ENCODE measurements at regions not wholly inside any gene's neighbourhood (a gene's known extent, or its start where the extent isn't known, plus 50 kb on each side); places are given as distances from the start of the nearest gene placed in this dataset.

DNA sequence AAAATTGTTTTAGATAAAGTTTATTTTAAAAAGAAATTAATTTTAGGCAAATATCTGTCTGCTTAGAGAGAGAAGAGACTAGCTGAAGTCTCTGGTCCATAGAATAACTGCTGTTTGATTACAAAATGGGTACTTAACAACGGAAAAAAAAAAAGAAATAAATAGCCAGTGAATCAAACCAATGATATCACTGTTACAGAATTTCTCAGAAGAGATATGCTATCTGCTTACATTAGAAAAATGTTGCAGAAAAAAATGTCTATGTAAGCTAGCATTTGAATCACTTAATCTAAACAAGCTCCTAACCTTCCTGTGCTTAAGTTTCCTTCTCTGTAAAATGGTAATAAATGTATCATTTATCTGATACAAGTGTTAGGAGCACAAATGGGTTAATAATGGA lies 189.9 kb downstream of the IL15 start:
- no peaks in the 10 kb centered on the region for H3K4me1 ChIP-seq
- no peaks in the 10 kb centered on the region for H3K27me3 ChIP-seq
- H3K36me3 ChIP-seq, result no peaks in the 10 kb centered on the region
- intact Hi-C loops (cut with DNase I; ENCODE audit: low total_unique reads), result no loop called here
- H3K27ac ChIP-seq, result no peak overlapping the region
- no peak for DNase-seq
- H3K9me3 ChIP-seq, result no peaks in the 10 kb centered on the region
- H3K4me3 ChIP-seq, result no peak overlapping the region
- TF ChIP-seq, protein P1, sequence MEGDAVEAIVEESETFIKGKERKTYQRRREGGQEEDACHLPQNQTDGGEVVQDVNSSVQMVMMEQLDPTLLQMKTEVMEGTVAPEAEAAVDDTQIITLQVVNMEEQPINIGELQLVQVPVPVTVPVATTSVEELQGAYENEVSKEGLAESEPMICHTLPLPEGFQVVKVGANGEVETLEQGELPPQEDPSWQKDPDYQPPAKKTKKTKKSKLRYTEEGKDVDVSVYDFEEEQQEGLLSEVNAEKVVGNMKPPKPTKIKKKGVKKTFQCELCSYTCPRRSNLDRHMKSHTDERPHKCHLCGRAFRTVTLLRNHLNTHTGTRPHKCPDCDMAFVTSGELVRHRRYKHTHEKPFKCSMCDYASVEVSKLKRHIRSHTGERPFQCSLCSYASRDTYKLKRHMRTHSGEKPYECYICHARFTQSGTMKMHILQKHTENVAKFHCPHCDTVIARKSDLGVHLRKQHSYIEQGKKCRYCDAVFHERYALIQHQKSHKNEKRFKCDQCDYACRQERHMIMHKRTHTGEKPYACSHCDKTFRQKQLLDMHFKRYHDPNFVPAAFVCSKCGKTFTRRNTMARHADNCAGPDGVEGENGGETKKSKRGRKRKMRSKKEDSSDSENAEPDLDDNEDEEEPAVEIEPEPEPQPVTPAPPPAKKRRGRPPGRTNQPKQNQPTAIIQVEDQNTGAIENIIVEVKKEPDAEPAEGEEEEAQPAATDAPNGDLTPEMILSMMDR (IDR thresholded peaks at IDR 0.05), result no peak

DNA sequence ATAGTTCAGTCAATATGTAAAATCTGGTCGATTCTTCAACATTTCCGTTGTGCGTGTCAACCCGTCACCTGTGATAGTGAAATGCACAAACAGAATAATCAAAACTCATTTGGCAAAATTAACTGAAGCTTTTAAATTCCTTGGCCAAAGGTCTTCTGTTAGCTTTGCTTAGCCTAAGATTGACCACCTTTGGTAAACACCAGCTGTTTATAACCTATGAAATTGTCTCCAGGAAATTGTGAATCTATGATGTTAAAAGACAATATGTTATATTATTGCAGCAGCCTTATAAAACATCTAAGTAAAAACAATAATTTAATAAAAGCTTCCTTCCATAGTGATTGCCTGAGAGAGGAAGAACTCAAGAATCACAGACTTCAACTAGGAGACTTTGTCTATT lies 196.8 kb downstream of the IL15 start:
- no peaks in the 10 kb centered on the region for H3K27me3 ChIP-seq
- intact Hi-C loops (cut with DNase I; ENCODE audit: low total_unique reads), result no loop called here

DNA sequence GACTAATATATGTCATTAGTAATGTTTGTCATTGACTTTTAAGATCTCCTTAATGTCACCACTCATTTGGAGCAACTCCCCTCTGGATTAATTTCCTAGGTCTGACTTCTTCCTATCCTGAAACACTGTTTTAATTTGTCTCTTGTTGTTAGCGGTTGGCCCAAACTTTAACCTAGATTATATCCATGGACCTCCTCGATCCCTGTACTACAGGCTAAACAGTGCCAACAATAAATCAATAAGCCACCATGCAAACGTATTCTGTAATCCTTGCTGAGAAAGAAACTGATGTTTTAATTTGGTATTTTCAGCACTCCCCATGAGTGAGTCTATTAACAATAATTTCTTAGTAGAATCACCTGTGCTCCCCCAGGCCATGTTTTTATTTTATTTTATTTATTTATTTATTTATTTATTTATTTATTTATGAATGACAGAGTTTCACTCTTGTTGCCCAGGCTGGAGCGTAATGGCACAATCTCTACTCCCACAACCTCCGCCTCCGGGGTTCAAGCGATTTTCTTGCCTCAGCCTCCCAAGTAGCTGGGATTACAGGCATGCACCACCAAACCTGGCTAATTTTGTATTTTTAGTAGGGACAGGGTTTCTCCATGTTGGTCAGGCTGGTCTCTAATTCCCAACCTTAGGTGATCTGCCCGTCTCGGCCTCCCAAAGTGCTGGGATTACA lies 204.1 kb downstream of the IL15 start:
- TF ChIP-seq, protein P1 (IDR thresholded peaks at IDR 0.05), result no peak
- Histone ChIP-seq H3K4me3 (no peak overlapping the region), H3K27me3 (no peaks in the 10 kb centered on the region), H3K36me3 (no peaks in the 10 kb centered on the region), H3K9me3 (no peaks in the 10 kb centered on the region), H3K4me1 (no peaks in the 10 kb centered on the region), H3K27ac (no peak overlapping the region)
- DNase-seq, result no peak
- intact Hi-C loops (cut with DNase I; ENCODE audit: low total_unique reads), result no loop called here

More for the DNA sequence above, 196.8 kb downstream of the IL15 start:
- Histone ChIP-seq H3K36me3 (no peaks in the 10 kb centered on the region), H3K4me1 (no peaks in the 10 kb centered on the region), H3K27ac (no peak overlapping the region), H3K9me3 (peaks cover 0 to 4% (median 0%) of the 10 kb centered on the region in 3 donors), H3K4me3 (no peak overlapping the region)
- TF ChIP-seq, protein P1 (IDR thresholded peaks at IDR 0.05), result no peak
- DNase-seq, result no peak

DNA sequence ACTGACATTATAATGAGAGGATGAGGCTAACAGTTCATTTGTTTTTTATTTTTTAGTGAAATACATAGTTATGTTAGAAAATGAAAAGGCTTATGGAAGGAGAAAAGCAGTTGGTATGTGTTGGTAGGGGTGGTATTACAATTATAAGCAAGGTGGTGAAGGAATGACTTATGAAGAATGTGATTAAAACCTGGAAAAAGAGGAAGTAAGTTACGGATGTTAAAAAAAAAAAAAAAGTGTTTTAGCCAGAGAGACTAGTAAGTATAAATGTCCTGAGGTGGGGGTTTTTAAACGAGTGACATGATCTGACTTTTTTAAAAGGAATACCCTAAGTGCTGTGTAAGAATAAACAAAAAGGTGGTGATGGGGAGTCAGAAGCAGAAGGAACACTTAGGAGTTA lies 206.8 kb downstream of the IL15 start:
- Histone ChIP-seq H3K4me1 (no peaks in the 10 kb centered on the region), H3K36me3 (no peaks in the 10 kb centered on the region), H3K4me3 (no peak overlapping the region), H3K27me3 (no peaks in the 10 kb centered on the region), H3K9me3 (no peaks in the 10 kb centered on the region), H3K27ac (no peak overlapping the region)
- TF ChIP-seq, protein P1 (IDR thresholded peaks at IDR 0.05), result no peak
- intact Hi-C loops (cut with DNase I; ENCODE audit: low total_unique reads), result no loop called here
- DNase-seq, result no peak

DNA sequence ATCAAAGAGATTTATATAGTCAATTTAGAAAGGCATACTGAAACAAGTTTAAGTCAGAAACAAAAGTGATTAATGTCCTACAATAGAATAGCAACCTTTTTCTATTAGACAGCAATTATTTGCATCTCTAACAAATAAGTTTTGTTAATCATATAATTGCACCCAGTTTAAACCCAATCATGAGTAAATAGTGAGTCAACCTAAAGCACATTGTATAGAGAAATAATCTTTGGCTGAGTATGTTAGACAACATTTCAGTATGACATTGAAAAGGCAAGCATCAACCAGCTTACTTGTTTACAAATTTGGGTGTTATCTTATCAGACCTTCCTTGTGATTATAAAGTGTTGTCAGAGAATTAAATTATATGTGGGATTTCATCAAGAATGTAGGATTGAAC lies 209.5 kb downstream of the IL15 start:
- no peaks in the 10 kb centered on the region for H3K36me3 ChIP-seq
- no peak overlapping the region for H3K4me3 ChIP-seq
- no peaks in the 10 kb centered on the region for H3K9me3 ChIP-seq
- H3K4me1 ChIP-seq, result no peaks in the 10 kb centered on the region
- no peaks in the 10 kb centered on the region for H3K27me3 ChIP-seq
- TF ChIP-seq, protein P1 (IDR thresholded peaks at IDR 0.05), result no peak
- intact Hi-C loops (cut with DNase I; ENCODE audit: low total_unique reads), result no loop called here
- DNase-seq, result no peak
- H3K27ac ChIP-seq, result no peak overlapping the region

DNA sequence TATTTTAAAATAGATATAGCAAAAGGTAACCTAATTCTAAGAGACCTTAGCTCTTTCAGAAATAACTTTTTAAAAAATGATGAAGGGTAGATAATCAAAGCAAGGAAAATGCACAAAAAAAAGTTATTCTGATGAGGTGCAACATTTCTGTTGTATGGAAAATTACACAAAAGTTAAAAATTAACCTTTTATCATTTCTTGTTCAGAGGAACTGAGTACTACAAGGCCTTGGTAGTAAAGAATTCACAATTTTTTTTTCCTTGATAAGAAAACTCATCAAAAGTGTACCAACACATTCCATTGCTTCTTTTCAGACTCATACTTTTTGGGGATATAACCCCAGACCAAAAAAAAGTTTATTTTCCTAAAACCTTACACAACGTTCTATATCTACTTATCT lies 213.0 kb downstream of the IL15 start:
- Histone ChIP-seq H3K27ac (no peak overlapping the region), H3K36me3 (no peaks in the 10 kb centered on the region), H3K9me3 (no peaks in the 10 kb centered on the region), H3K4me3 (no peak overlapping the region), H3K27me3 (no peaks in the 10 kb centered on the region), H3K4me1 (no peaks in the 10 kb centered on the region)
- TF ChIP-seq, protein P1 (IDR thresholded peaks at IDR 0.05), result no peak
- intact Hi-C loops (cut with DNase I; ENCODE audit: low total_unique reads), result no loop called here
- no peak for DNase-seq
